ENCODE measurements at regions not wholly inside any gene's neighbourhood (a gene's known extent, or its start where the extent isn't known, plus 50 kb on each side); places are given as distances from the start of the nearest gene placed in this dataset.
"Not testable (repeated sequence)": the region's sequence is repeated elsewhere in the genome, so short reads cannot be mapped to it uniquely, and the experiment has no call there.

DNA sequence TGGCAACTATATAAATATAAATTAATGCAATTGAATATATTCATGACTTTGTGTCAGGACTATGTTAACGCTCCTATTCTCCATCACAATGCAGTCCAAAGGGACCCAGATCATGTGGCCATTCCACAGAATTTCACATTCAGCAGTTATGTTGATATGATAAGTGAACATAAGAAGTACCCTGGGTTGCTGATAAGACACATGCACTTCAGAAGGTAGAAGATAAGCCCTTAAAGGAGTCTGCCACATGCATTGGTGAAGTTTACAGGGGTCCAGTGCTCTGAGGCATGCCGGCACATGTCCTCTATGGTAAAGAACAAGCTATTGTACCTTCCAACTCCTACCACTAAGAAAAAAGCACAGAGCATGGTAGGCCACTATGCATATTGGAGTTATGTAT is 76.4 kb downstream of the PHAX start:
- DNase-seq (ENCODE audit: low read depth in 2 of 2), result no peak

- DNase-seq (ENCODE audit: low read depth in 2 of 2), result no peak
These were observed 79.6 kb downstream of the PHAX start for GRCh38 chr5:126680191-126680817.

DNA sequence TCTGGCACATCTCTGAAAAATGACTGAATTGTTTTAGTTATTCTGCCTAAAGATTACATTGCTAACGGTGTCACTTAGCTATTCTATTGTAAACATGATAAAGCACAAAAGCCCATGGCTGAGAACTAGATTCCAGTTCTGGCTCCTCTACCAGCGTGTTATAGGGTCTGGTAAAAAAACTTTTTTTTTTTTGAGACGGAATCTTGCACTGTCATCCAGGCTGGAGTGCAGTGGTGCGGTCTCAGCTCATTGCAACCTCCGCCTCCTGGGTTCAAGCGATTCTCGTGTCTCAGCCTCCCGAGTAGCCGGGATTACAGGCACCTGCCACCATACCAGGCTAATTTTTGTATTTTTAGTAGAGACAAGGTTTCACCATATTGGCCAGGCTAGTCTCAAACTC is 80.6 kb downstream of the PHAX start:
- not testable (repeated sequence) for DNase-seq (ENCODE audit: low read depth in 2 of 2)

GRCh38 chr5:126681970-126682369 is 81.2 kb downstream of the PHAX start:
- DNase-seq (ENCODE audit: low read depth in 2 of 2), result no peak

DNA sequence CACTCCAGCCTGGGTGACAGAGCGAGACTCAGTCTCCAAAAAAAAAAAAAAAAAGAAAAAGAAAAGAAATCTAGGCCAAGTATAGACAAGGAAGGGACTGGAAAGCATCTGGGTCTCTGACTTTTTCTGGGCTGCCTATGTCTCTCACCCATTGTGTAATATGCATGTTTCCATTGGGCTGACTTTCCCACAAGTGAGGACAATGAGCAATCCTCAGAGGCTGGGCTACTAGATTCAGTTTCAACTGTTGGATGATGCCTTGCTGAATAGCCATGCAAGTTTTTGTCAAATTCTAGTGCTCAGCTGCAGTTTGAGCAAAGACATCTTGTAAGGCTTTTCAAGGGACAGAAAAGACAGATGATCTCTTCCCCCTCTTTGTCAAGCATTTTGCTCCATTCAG is 82.1 kb downstream of the PHAX start:
- no peak for DNase-seq (ENCODE audit: low read depth in 2 of 2)

DNA sequence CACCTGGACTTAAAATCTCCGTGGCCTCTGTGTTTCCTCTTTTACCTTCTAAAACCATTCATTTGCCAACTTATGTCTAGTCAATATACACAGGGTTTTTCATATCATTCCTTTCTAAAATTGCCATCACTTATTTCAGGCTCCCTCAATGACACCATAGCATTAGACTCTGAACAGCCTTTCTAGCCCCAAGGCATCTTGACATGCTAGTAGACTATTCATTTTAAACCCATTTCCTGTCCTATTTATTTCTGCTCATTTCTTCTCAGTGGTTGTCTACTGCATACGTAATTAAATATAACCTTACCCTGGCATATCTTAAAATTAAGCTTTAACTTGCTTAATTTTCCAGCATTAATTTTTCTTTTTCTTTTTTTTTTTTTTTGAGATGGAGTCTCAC is 83.2 kb downstream of the PHAX start:
- DNase-seq (ENCODE audit: low read depth in 2 of 2), result no peak

GRCh38 chr5:126684656-126685442 is 84.1 kb downstream of the PHAX start:
- DNase-seq (ENCODE audit: low read depth in 2 of 2), result peak; percentile 51 to 67

DNA sequence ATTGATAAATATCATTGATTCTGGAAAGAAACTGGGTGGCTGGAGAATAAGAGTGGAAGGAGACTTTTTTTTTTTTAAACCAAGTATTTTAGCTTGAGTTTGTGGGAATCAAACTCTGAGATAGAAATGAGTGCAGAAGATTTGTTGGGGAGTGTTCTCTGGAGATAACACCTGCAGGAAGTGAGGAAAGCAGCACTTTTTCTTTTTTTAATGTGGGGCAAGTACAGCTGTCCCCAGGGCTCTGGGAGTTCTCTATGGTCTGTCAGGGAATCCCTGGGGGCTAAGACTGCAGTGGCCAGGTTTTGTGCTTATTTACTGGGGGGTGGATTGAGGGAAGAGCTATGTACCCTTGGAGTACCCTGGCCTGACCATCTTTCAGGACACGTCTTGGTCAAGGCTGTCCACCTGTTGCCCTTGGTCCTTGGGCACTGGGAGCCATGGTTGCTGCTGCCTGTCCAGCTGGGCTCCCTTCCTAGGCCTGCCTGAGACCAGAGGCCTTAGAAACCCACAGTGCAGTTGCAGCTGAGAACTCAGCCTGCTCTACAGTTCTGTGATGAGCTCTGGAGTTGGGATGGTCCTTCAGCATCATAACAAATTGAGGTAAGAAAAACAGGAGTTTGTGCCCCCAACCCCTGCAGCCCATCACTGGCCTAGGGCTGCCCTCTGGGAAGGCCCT is 85.8 kb downstream of the PHAX start:
- DNase-seq (ENCODE audit: low read depth in 2 of 2), result no peak

- no peak for DNase-seq (ENCODE audit: low read depth in 2 of 2)
These were observed 84.0 kb upstream of the LMNB1 start for GRCh38 chr5:126692971-126693370.

GRCh38 chr5:126693806-126694205 is 83.1 kb upstream of the LMNB1 start:
- no peak for DNase-seq (ENCODE audit: low read depth in 2 of 2)

DNA sequence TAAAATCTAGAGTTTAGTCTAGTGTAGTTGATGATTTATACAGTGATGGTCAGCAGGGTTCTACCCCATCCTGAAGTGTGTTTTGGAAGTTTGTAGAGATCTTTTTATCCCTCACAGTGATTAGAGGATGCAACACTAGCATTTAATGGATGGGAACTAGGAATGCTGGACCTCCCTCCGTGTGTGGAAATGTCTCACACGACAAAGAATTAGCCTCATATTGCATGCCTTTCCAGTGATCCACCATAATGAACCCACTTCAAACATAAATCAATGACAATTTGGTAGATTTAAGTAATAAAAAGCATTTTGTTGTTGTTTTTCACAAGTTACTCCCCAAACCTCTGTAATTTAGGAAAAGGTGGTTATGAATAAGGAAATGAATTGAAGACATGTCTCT is 82.5 kb upstream of the LMNB1 start:
- no peak for DNase-seq (ENCODE audit: low read depth in 2 of 2)

- DNase-seq (ENCODE audit: low read depth in 2 of 2), result no peak
These were observed 81.8 kb upstream of the LMNB1 start for GRCh38 chr5:126695091-126695490.

- no peak for DNase-seq (ENCODE audit: low read depth in 2 of 2)
These were observed 69.9 kb upstream of the LMNB1 start for GRCh38 chr5:126707080-126707479.

DNA sequence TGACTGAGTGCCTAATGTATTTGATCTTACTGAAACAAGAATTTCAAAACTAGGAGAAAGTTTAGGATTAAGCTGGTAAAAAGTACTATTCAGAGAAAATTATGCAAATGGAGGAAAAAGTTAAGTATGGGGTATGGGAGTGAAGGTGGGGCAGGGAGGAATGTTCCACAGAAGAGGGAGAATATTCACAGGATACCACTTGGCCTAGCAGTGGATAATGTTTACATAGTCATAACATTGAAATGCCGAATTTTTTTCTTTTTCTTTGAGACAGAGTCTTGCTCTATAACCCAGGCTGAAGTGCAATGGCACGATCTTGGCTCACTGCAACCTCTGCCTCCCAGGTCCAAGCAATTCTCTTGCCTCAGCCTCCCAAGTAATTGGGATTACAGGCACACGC is 61.2 kb upstream of the LMNB1 start:
- no peak for DNase-seq (ENCODE audit: low read depth in 2 of 2)

DNA sequence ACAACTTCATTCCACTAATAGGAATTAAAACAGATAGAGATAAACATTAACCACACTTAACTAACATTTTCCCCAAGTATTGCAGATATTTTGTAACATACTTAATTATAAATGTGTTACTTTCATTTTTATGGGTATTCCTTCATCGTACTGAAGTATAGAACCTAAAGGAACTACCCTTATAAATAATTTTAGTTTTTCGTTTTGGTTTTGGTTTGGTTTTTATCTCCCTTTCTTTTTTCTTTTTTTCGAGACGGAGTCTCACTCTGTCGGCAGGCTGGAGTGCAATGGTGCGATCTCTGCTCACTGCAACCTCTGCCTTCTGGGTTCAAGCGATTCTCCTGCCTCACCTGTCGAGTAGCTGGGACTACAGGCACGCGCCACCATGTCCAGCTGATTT is 60.1 kb upstream of the LMNB1 start:
- no peak for DNase-seq (ENCODE audit: low read depth in 2 of 2)

- no peak for DNase-seq (ENCODE audit: low read depth in 2 of 2)
These were observed 58.6 kb upstream of the LMNB1 start for GRCh38 chr5:126718236-126718868.

GRCh38 chr5:126720369-126720768 is 56.6 kb upstream of the LMNB1 start:
- no peak for DNase-seq (ENCODE audit: low read depth in 2 of 2)

GRCh38 chr5:126723643-126724042 is 53.3 kb upstream of the LMNB1 start:
- DNase-seq (ENCODE audit: low read depth in 2 of 2), result no peak
